ENCODE measurements at regions not wholly inside any gene's neighbourhood (a gene's known extent, or its start where the extent isn't known, plus 50 kb on each side); places are given as distances from the start of the nearest gene placed in this dataset.

- 0 out of 2 replicates have a peak, but pooled peaks cover 3% of the 10 kb centered on the region for H3K9me3 ChIP-seq
- H2AFZ ChIP-seq (ENCODE audit: low read depth): no peak overlapping the region
- no peaks in the 10 kb centered on the region; a peak in 1 of 4 replicates for H3K4me1 ChIP-seq (ENCODE audit: control insufficient read depth in 1 of 2, insufficient read depth in 2 of 2, low read depth in 1 of 2, low read length in 1 of 2)
- WGBS (ENCODE audit: low lambda C conversion rate): 83% methylated on average over 3 of the region's 3 CpGs
- ChIA-PET POLR2A (no interaction called here), CTCF (interaction anchor here (0.8 to 1.4 kb wide), 3 partner anchors 25 to 685 kb away, joined by 3 to 5 read pairs (median 3); no protein-coding TSS in a partner anchor)
- H3K9me2 ChIP-seq: no peaks in the 10 kb centered on the region
- H3K9ac ChIP-seq: no peak overlapping the region
- H3K79me2 ChIP-seq (ENCODE audit: insufficient read depth): no peaks in the 10 kb centered on the region
- no peaks in the 10 kb centered on the region for H3F3A ChIP-seq (replicated peaks; ENCODE audit: insufficient read depth)
- TF ChIP-seq MEF2A (IDR thresholded peaks at IDR 0.05; ENCODE audit: borderline replicate concordance, low read depth): no peak
- no peaks in the 10 kb centered on the region for H3K36me3 ChIP-seq (replicated peaks in 1 of 2; ENCODE audit: control insufficient read depth in 1 of 2, insufficient read depth in 2 of 2, low read length in 1 of 2)
- H3K4me2 ChIP-seq: no peak overlapping the region
- no peaks in the 10 kb centered on the region for H4K20me1 ChIP-seq (ENCODE audit: insufficient read depth)
- no peak overlapping the region for H3K27ac ChIP-seq (ENCODE audit: low read depth in 2 of 2, low read length in 1 of 2)
- H3K4me3 ChIP-seq (ENCODE audit: low read depth in 2 of 2, low read length in 1 of 2): no peak overlapping the region
- H3K27me3 ChIP-seq (ENCODE audit: insufficient read depth): no peaks in the 10 kb centered on the region
- no peak for DNase-seq
Measured at GRCh38 chr12:25412735-25413134, 140.3 kb downstream of the LMNTD1 start.

DNA sequence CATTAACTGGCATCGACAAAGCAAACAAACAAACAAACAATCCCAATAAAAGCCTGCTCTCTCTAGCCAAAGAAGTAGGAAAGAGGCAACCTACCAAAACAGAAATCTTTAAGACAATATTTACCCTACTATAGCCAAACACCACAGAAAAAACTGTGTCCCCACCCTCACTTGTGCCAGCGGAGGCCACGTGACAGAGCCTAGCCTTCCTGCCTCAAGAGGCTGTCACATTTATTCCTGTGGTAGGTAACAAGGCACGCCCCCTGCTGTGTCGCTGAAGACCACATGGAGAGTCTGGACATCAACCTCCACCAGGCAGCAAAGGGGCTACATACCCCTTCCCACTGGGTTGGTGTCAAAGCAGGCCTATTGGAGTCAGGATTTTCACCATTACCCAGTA is 148.1 kb downstream of the LMNTD1 start:
- Histone ChIP-seq H3K36me3 (replicated peaks in 1 of 2; ENCODE audit: control insufficient read depth in 1 of 2, insufficient read depth in 2 of 2, low read length in 1 of 2) (no peaks in the 10 kb centered on the region), H2AFZ (ENCODE audit: low read depth) (no peak overlapping the region), H3K9me3 (no peaks in the 10 kb centered on the region), H3K9ac (no peak overlapping the region), H3K4me1 (ENCODE audit: control insufficient read depth in 1 of 2, insufficient read depth in 2 of 2, low read depth in 1 of 2, low read length in 1 of 2) (no peaks in the 10 kb centered on the region), H3F3A (replicated peaks; ENCODE audit: insufficient read depth) (no peaks in the 10 kb centered on the region), H3K27me3 (ENCODE audit: insufficient read depth) (no peaks in the 10 kb centered on the region), H3K4me3 (ENCODE audit: low read depth in 2 of 2, low read length in 1 of 2) (no peak overlapping the region), H3K9me2 (no peaks in the 10 kb centered on the region), H3K4me2 (no peak overlapping the region), H3K79me2 (ENCODE audit: insufficient read depth) (no peaks in the 10 kb centered on the region), H3K27ac (ENCODE audit: low read depth in 2 of 2, low read length in 1 of 2) (no peak overlapping the region), H4K20me1 (ENCODE audit: insufficient read depth) (no peaks in the 10 kb centered on the region)
- ChIA-PET CTCF (no interaction called here), POLR2A (no interaction called here)
- TF ChIP-seq RAD21 (IDR thresholded peaks at IDR 0.05; ENCODE audit: low read length) (no peak), MAX (IDR thresholded peaks at IDR 0.05; ENCODE audit: low read depth) (no peak), POLR2AphosphoS5 (IDR thresholded peaks at IDR 0.05; ENCODE audit: low read depth, low read length) (no peak), NRF1 (IDR thresholded peaks at IDR 0.05; ENCODE audit: low read depth, low read length) (no peak), NFIC (IDR thresholded peaks at IDR 0.05; ENCODE audit: borderline replicate concordance) (no peak)
- WGBS (ENCODE audit: low lambda C conversion rate): 78% methylated on average over 5 of the region's 5 CpGs
- no peak for DNase-seq

GRCh38 chr12:25401547-25402345 is 151.0 kb upstream of the KRAS start:
- ChIA-PET POLR2A (no interaction called here), CTCF (interaction anchor here (0.9 kb wide), 1 partner anchor 630 kb away, joined by 3 read pairs; no protein-coding TSS in a partner anchor)
- DNase-seq: no peak
- no peaks in the 10 kb centered on the region for H4K20me1 ChIP-seq (ENCODE audit: insufficient read depth)
- no peak overlapping the region for H2AFZ ChIP-seq (ENCODE audit: low read depth)
- H3K4me3 ChIP-seq (ENCODE audit: low read depth in 2 of 2, low read length in 1 of 2): no peak overlapping the region
- H3K27ac ChIP-seq (ENCODE audit: low read depth in 2 of 2, low read length in 1 of 2): no peak overlapping the region
- H3F3A ChIP-seq (replicated peaks; ENCODE audit: insufficient read depth): no peaks in the 10 kb centered on the region
- H3K79me2 ChIP-seq (ENCODE audit: insufficient read depth): no peaks in the 10 kb centered on the region
- no peak overlapping the region for H3K4me2 ChIP-seq
- TF ChIP-seq MAX (IDR thresholded peaks at IDR 0.05; ENCODE audit: low read depth): no peak
- TF ChIP-seq RCOR1 (IDR thresholded peaks at IDR 0.05; ENCODE audit: low read length): no peak
- TF ChIP-seq YY1 (IDR thresholded peaks at IDR 0.05; ENCODE audit: low read depth): no peak
- no peak for TF ChIP-seq SMC3 (IDR thresholded peaks at IDR 0.05; ENCODE audit: low read depth, low read length)
- H3K4me1 ChIP-seq (ENCODE audit: control insufficient read depth in 1 of 2, insufficient read depth in 2 of 2, low read depth in 1 of 2, low read length in 1 of 2): no peaks in the 10 kb centered on the region
- H3K27me3 ChIP-seq (ENCODE audit: insufficient read depth): no peaks in the 10 kb centered on the region
- no peaks in the 10 kb centered on the region for H3K9me3 ChIP-seq
- H3K9me2 ChIP-seq: no peaks in the 10 kb centered on the region
- WGBS (ENCODE audit: low lambda C conversion rate): 36% methylated on average over 3 of the region's 3 CpGs
- no peaks in the 10 kb centered on the region for H3K36me3 ChIP-seq (replicated peaks in 1 of 2; ENCODE audit: control insufficient read depth in 1 of 2, insufficient read depth in 2 of 2, low read length in 1 of 2)
- H3K9ac ChIP-seq: no peak overlapping the region

Measured in SK-N-SH (cell line).